ENCODE measurements at regions not wholly inside any gene's neighbourhood (a gene's known extent, or its start where the extent isn't known, plus 50 kb on each side); places are given as distances from the start of the nearest gene placed in this dataset.
"Not testable (repeated sequence)": the region's sequence is repeated elsewhere in the genome, so short reads cannot be mapped to it uniquely, and the experiment has no call there.

GRCh38 chr1:99404399-99404798, 140.1 kb downstream of the PLPPR4 start:
- TF ChIP-seq POLR2AphosphoS5, CTCF, EP300, POLR2A (IDR thresholded peaks at IDR 0.05): not testable (repeated sequence)
